Neuronal stem cell (in vitro differentiated cells): ENCODE measurements at regions not wholly inside any gene's neighbourhood (a gene's known extent, or its start where the extent isn't known, plus 50 kb on each side); places are given as distances from the start of the nearest gene placed in this dataset.

Experiments used
- DNase-seq: peaks from one replicate; pipeline ENCODE4 v3.0.0-alpha.2; 2013; ENCODE audit warnings: low spot score
- H2AFZ ChIP-seq: one replicate; pipeline ENCODE4 v1.6.1; 2013; ENCODE audit warnings: mild to moderate bottlenecking, low read length, inconsistent platforms
- H2AK5ac ChIP-seq: 2 replicates; pipeline ENCODE4 v1.6.1; 2013; ENCODE audit warnings: low read depth, mild to moderate bottlenecking, inconsistent platforms, low read length, moderate library complexity, mixed read lengths
- H2BK120ac ChIP-seq: 2 replicates; pipeline ENCODE4 v1.6.1; 2013; ENCODE audit warnings: low read depth, mild to moderate bottlenecking, inconsistent platforms, low read length, moderate library complexity, mixed read lengths
- H2BK12ac ChIP-seq: one replicate; pipeline ENCODE4 v1.6.1; 2013; ENCODE audit warnings: low read length, inconsistent platforms
- H2BK15ac ChIP-seq: 2 replicates; pipeline ENCODE4 v1.6.1; 2013; ENCODE audit warnings: mild to moderate bottlenecking, low read length, inconsistent platforms, mixed read lengths
- H2BK5ac ChIP-seq: one replicate; pipeline ENCODE4 v1.6.1; 2013; ENCODE audit warnings: inconsistent platforms, mild to moderate bottlenecking, low read length, moderate library complexity
- H3K14ac ChIP-seq: one replicate; pipeline ENCODE4 v1.6.1; 2013; ENCODE audit warnings: low read length, inconsistent platforms
- H3K18ac ChIP-seq: 2 replicates; pipeline ENCODE4 v1.6.1; 2013; ENCODE audit warnings: low read length, inconsistent platforms
- H3K23ac ChIP-seq: 2 replicates; pipeline ENCODE4 v1.6.1; 2013; ENCODE audit warnings: low read depth, mild to moderate bottlenecking, mixed read lengths, low read length, inconsistent platforms; ENCODE audit not compliant: poor library complexity
- H3K27ac ChIP-seq: replicated peaks from 3 replicates; pipeline ENCODE4 v1.5.1; 2013; ENCODE audit warnings: low read length, inconsistent platforms
- H3K27me3 ChIP-seq, 3 experiments: 2 replicates each; pipeline ENCODE4 v1.6.1; 2013; ENCODE audit warnings: low read length in 3 of 3, mild to moderate bottlenecking in 2 of 3, inconsistent platforms in 1 of 3, low read depth in 1 of 3, mixed read lengths in 1 of 3, moderate library complexity in 1 of 3; ENCODE audit not compliant: control insufficient read depth in 3 of 3, insufficient read depth in 3 of 3
- H3K36me3 ChIP-seq, 2 donors: replicated peaks in 1 of 2; 2 replicates each; pipeline ENCODE4 v1.6.1; 2013; ENCODE audit warnings: low read length in 2 of 2; ENCODE audit not compliant: control insufficient read depth in 2 of 2, insufficient read depth in 2 of 2
- H3K4ac ChIP-seq: 2 replicates; pipeline ENCODE4 v1.6.1; 2013; ENCODE audit warnings: inconsistent platforms, mild to moderate bottlenecking, low read length, moderate library complexity
- H3K4me1 ChIP-seq, 2 donors: 1 replicate in 1 of 2; 2 replicates in 1 of 2; pipeline ENCODE4 v1.6.1; 2013; ENCODE audit warnings: low read length in 2 of 2, low read depth in 1 of 2; ENCODE audit not compliant: control insufficient read depth in 2 of 2, insufficient read depth in 1 of 2
- H3K4me2 ChIP-seq: one replicate; pipeline ENCODE4 v1.6.1; 2013; ENCODE audit warnings: mild to moderate bottlenecking, low read length, inconsistent platforms; ENCODE audit not compliant: insufficient read depth, poor library complexity, severe bottlenecking
- H3K4me3 ChIP-seq, 2 donors: 2 replicates each; pipeline ENCODE4 v1.5.1; 2013; ENCODE audit warnings: low read length in 2 of 2, mild to moderate bottlenecking in 2 of 2, inconsistent platforms in 1 of 2, moderate library complexity in 1 of 2
- H3K79me1 ChIP-seq: one replicate; pipeline ENCODE4 v1.6.1; 2013; ENCODE audit warnings: low read depth, mild to moderate bottlenecking, inconsistent platforms, low read length, moderate library complexity
- H3K9ac ChIP-seq: one replicate; pipeline ENCODE4 v1.6.1; 2013; ENCODE audit warnings: mild to moderate bottlenecking, low read depth, low read length, inconsistent platforms; ENCODE audit not compliant: poor library complexity
- H3K9me3 ChIP-seq, 2 donors: replicated peaks in 1 of 2; 2 replicates each; pipeline versions ENCODE3 to v1.6.1; 2013; ENCODE audit warnings: low read length in 2 of 2, mild to moderate bottlenecking in 2 of 2, inconsistent platforms in 1 of 2, low read depth in 1 of 2, mixed read lengths in 1 of 2, moderate library complexity in 1 of 2; ENCODE audit not compliant: control insufficient read depth in 2 of 2, insufficient read depth in 1 of 2
- H4K8ac ChIP-seq: one replicate; pipeline ENCODE4 v1.6.1; 2013; ENCODE audit warnings: low read depth, mild to moderate bottlenecking, inconsistent platforms, low read length, moderate library complexity
- H4K91ac ChIP-seq: one replicate; pipeline ENCODE4 v1.6.1; 2013; ENCODE audit warnings: low read length, low read depth, mild to moderate bottlenecking, inconsistent platforms; ENCODE audit not compliant: poor library complexity
- WGBS, 2 donors: extraction: QIAGEN DNeasy Blood & Tissue Kit; methylation state at CpG; one replicate each; pipeline ENCODE4 v1.1.7; 2013; ENCODE audit warnings: missing lambda C conversion rate in 2 of 2, mixed read lengths in 1 of 2; ENCODE audit not compliant: insufficient read length in 2 of 2, insufficient replicate concordance in 1 of 2; ENCODE audit errors: extremely low coverage in 2 of 2; 5-methylcytosine and 5-hydroxymethylcytosine counted together

GRCh38 chr20:22100686-22101085 lies 395.2 kb downstream of the PAX1 start:
- Histone ChIP-seq H2AK5ac (no peak overlapping the region), H3K36me3 (no peaks in the 10 kb centered on the region)

GRCh38 chr20:22099348-22099747 lies 393.9 kb downstream of the PAX1 start:
- no peak overlapping the region for H2BK120ac ChIP-seq
- no CpG with 5 or more reads among the region's 3 CpGs for WGBS, 2 donors

More at GRCh38 chr20:22100686-22101085, 395.2 kb downstream of the PAX1 start:
- Histone ChIP-seq H3K14ac (no peak overlapping the region), H3K4me2 (no peak overlapping the region), H3K18ac (no peak overlapping the region), H3K4me3 (no peak overlapping the region), H2BK120ac (no peak overlapping the region), H3K4ac (no peak overlapping the region), H3K79me1 (no peaks in the 10 kb centered on the region), H4K8ac (no peak overlapping the region), H3K9ac (no peak overlapping the region), H3K9me3 (no peaks in the 10 kb centered on the region), H3K23ac (no peak overlapping the region), H2AFZ (no peak overlapping the region), H3K27ac (no peak overlapping the region), H4K91ac (no peak overlapping the region), H3K27me3 (no peaks in the 10 kb centered on the region), H3K4me1 (no peaks in the 10 kb centered on the region), H2BK15ac (no peak overlapping the region), H2BK5ac (no peak overlapping the region), H2BK12ac (no peak overlapping the region)
- DNase-seq, result no peak
- no CpG with 5 or more reads among the region's 6 CpGs for WGBS, 2 donors

GRCh38 chr20:22098511-22098910 lies 393.0 kb downstream of the PAX1 start:
- Histone ChIP-seq H2AK5ac (no peak overlapping the region), H3K4me2 (no peak overlapping the region), H3K9ac (no peak overlapping the region), H2BK5ac (no peak overlapping the region), H4K8ac (no peak overlapping the region), H3K23ac (no peak overlapping the region), H3K4me3 (no peak overlapping the region), H3K9me3 (no peaks in the 10 kb centered on the region), H2BK12ac (no peak overlapping the region), H2AFZ (no peak overlapping the region), H3K27ac (no peak overlapping the region), H2BK15ac (no peak overlapping the region), H3K79me1 (no peaks in the 10 kb centered on the region), H4K91ac (no peak overlapping the region), H3K14ac (no peak overlapping the region), H3K36me3 (no peaks in the 10 kb centered on the region), H3K18ac (no peak overlapping the region), H3K27me3 (no peaks in the 10 kb centered on the region), H3K4ac (no peak overlapping the region), H2BK120ac (no peak overlapping the region), H3K4me1 (no peaks in the 10 kb centered on the region)
- no peak for DNase-seq
- WGBS, 2 donors, result no CpG with 5 or more reads among the region's 2 CpGs

More at GRCh38 chr20:22099348-22099747, 393.9 kb downstream of the PAX1 start:
- Histone ChIP-seq H2BK15ac (no peak overlapping the region), H4K91ac (no peak overlapping the region), H3K79me1 (no peaks in the 10 kb centered on the region), H3K27me3 (no peaks in the 10 kb centered on the region), H2BK12ac (no peak overlapping the region), H3K4me3 (no peak overlapping the region), H3K36me3 (no peaks in the 10 kb centered on the region), H3K23ac (no peak overlapping the region), H3K4me1 (no peaks in the 10 kb centered on the region), H3K4ac (no peak overlapping the region), H3K9me3 (no peaks in the 10 kb centered on the region), H2AK5ac (no peak overlapping the region), H3K27ac (no peak overlapping the region), H4K8ac (no peak overlapping the region), H2AFZ (no peak overlapping the region), H2BK5ac (no peak overlapping the region), H3K9ac (no peak overlapping the region), H3K14ac (no peak overlapping the region), H3K4me2 (no peak overlapping the region), H3K18ac (no peak overlapping the region)
- DNase-seq, result no peak

- Histone ChIP-seq H2AK5ac (no peak overlapping the region), H2BK5ac (no peak overlapping the region), H3K4me1 (no peaks in the 10 kb centered on the region), H2BK120ac (no peak overlapping the region), H3K27me3 (no peaks in the 10 kb centered on the region), H3K9me3 (peaks cover 0 to 8% of the 10 kb centered on the region in 2 donors), H4K8ac (no peak overlapping the region), H2AFZ (no peak overlapping the region), H3K27ac (no peak overlapping the region), H4K91ac (no peak overlapping the region), H3K9ac (no peak overlapping the region), H2BK12ac (no peak overlapping the region), H3K14ac (no peak overlapping the region), H2BK15ac (no peak overlapping the region), H3K23ac (no peak overlapping the region), H3K36me3 (no peaks in the 10 kb centered on the region), H3K4me2 (no peak overlapping the region), H3K18ac (no peak overlapping the region), H3K4ac (no peak overlapping the region), H3K4me3 (no peak overlapping the region), H3K79me1 (no peaks in the 10 kb centered on the region)
- DNase-seq, result no peak
- WGBS, 2 donors, result no CpG with 5 or more reads among the region's 1 CpG
Measured at GRCh38 chr20:22093122-22093521, 387.7 kb downstream of the PAX1 start.
